BLaER1 (cell line): ENCODE measurements at regions not wholly inside any gene's neighbourhood (a gene's known extent, or its start where the extent isn't known, plus 50 kb on each side); places are given as distances from the start of the nearest gene placed in this dataset.

Source experiments
- H3K27ac ChIP-seq: shearing (Covaris generic); formaldehyde crosslinking; 2 replicates; pipeline ENCODE4 v1.8.1; 2022
- H3K27me3 ChIP-seq: shearing (Covaris generic); formaldehyde crosslinking; 2 replicates; pipeline ENCODE4 v1.8.1; 2022
- H3K36me3 ChIP-seq: shearing (Covaris generic); formaldehyde crosslinking; 2 replicates; pipeline ENCODE4 v1.8.1; 2022
- H3K4me1 ChIP-seq: shearing (Covaris generic); formaldehyde crosslinking; 2 replicates; pipeline ENCODE4 v1.8.1; 2022
- H3K4me2 ChIP-seq: shearing (Covaris generic); formaldehyde crosslinking; 2 replicates; pipeline ENCODE4 v1.8.1; 2022
- H3K4me3 ChIP-seq: shearing (Covaris generic); formaldehyde crosslinking; 2 replicates; pipeline ENCODE4 v1.8.1; 2022
- H3K9ac ChIP-seq: shearing (Covaris generic); formaldehyde crosslinking; 2 replicates; pipeline ENCODE4 v1.8.1; 2022
- H3K9me3 ChIP-seq: shearing (Covaris generic); formaldehyde crosslinking; 2 replicates; pipeline ENCODE4 v1.8.1; 2022
- H4K20me1 ChIP-seq: shearing (Covaris generic); formaldehyde crosslinking; 2 replicates; pipeline ENCODE4 v1.8.1; 2022
- Cebpa-rat ChIP-seq: shearing (Covaris generic); IDR thresholded peaks from 2 replicates; pipeline ENCODE4 v1.8.1; 2022

DNA sequence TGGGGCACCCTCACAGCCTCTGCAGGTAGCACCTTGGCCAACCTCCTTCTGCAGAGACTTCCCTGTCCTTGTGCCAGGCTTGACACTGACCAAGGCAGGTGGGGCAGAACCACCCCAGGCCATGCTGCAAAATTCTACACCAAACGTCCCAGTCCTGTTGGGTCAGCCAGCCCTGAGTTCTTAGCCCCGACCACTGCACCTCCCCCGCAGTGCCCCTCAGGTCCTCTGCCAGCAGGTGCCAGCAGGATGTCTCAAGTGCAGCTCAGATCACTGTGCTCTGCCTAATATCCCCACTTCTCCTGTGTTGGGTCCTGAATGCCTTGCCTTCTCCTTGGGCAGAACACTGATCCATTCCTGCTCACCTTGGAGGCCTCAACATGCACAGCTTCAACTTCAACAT, 999.7 kb downstream of the TBC1D22A start:
- no peak overlapping the region for H3K27ac ChIP-seq
- H4K20me1 ChIP-seq: no peaks in the 10 kb centered on the region
- H3K4me3 ChIP-seq: no peak overlapping the region
- no peaks in the 10 kb centered on the region for H3K9me3 ChIP-seq
- no peaks in the 10 kb centered on the region for H3K27me3 ChIP-seq
- no peaks in the 10 kb centered on the region for H3K4me1 ChIP-seq
- no peak for TF ChIP-seq Cebpa-rat
- H3K4me2 ChIP-seq: no peak overlapping the region
- H3K9ac ChIP-seq: no peak overlapping the region
- no peaks in the 10 kb centered on the region for H3K36me3 ChIP-seq

DNA sequence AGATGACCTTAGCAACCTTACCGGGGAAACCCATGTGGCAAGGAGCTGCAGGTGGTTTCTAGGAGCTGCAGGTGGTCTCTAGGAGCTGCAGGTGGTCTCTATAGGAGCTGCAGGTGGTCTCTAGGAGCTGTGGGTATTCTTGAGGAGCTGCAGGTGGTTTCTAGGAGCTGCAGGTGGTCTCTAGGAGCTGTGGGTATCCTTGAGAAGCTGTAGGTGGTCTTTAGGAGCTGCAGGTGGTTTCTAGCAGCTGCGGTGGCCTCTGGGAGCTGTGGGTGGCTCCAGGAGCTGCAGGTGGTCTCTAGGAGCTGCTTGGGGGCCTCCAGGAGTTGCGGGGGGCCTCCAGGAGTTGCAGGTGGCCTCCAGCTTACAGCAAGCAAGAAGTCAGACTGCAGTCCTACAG, 997.5 kb downstream of the TBC1D22A start:
- no peaks in the 10 kb centered on the region for H3K27me3 ChIP-seq
- no peak for TF ChIP-seq Cebpa-rat
- H3K27ac ChIP-seq: no peak overlapping the region
- H3K4me3 ChIP-seq: no peak overlapping the region
- no peaks in the 10 kb centered on the region for H3K36me3 ChIP-seq
- H3K9ac ChIP-seq: no peak overlapping the region
- no peaks in the 10 kb centered on the region for H3K4me1 ChIP-seq
- H3K4me2 ChIP-seq: no peak overlapping the region
- no peaks in the 10 kb centered on the region for H3K9me3 ChIP-seq
- H4K20me1 ChIP-seq: no peaks in the 10 kb centered on the region

DNA sequence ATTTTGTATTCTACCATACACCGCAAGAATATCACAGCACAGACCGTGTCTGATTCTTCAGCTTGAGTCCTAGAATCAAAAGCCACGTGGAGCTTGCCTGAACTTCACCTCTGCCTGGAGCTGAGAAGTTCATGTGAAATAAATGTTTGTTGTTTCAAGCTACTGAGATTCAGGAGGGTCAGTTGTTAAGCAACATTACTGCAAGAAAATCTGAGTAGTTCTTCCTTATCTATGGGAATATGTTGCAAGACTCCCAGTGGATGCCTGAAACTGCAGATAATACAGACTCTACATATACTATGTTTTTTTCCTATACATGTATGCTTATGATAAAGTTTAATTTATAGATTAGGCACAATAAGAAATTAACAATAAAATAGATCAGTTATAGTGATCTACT, 995.3 kb downstream of the TBC1D22A start:
- no peak for TF ChIP-seq Cebpa-rat
- no peak overlapping the region for H3K4me2 ChIP-seq
- H3K4me1 ChIP-seq: no peaks in the 10 kb centered on the region
- H3K9ac ChIP-seq: no peak overlapping the region
- no peaks in the 10 kb centered on the region for H4K20me1 ChIP-seq
- no peaks in the 10 kb centered on the region for H3K27me3 ChIP-seq
- no peaks in the 10 kb centered on the region for H3K9me3 ChIP-seq
- H3K4me3 ChIP-seq: no peak overlapping the region
- no peak overlapping the region for H3K27ac ChIP-seq
- no peaks in the 10 kb centered on the region for H3K36me3 ChIP-seq

DNA sequence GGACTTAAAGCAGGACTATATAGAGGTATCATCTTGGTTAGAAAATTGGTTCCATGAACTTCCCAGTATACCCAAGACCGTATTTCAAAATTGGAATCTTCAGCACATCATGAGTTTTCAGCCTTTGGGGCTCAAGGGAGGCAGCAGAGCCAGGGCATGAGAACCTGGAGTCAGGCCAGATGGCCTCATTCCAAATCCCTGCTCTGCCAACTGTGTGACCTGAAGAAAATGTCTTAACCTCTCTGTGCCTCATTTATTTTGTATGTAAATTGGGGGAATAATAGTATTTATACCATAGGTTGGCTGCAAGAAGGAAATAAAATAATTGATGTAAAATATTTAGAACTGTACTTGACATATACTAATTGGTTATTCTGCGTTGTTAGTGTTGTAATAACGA, 987.6 kb downstream of the TBC1D22A start:
- Histone ChIP-seq H4K20me1 (no peaks in the 10 kb centered on the region), H3K9me3 (no peaks in the 10 kb centered on the region), H3K27ac (no peak overlapping the region), H3K27me3 (no peaks in the 10 kb centered on the region), H3K4me1 (no peaks in the 10 kb centered on the region), H3K36me3 (no peaks in the 10 kb centered on the region), H3K4me3 (no peak overlapping the region), H3K4me2 (no peak overlapping the region), H3K9ac (no peak overlapping the region)
- no peak for TF ChIP-seq Cebpa-rat

DNA sequence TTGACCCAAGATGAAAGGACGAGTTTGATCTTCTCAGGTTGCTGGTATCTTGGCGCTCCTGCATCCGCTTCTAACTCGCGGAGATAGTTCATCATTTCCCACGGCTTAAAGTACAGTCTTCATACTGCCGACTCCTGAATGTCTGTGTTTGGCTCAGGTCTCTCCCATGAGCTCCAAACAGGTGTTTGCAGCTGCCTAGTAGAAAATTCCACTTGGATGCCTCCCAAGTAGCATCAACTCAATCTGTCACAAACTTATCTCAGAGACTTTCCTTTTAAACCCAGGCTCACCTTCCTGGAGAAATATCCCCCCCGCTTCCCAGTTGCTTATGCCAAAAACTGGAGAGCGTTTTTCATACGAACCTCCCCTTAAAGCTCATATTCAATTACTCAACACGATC, 986.5 kb downstream of the TBC1D22A start:
- Histone ChIP-seq H3K4me3 (no peak overlapping the region), H3K9me3 (no peaks in the 10 kb centered on the region), H3K27me3 (no peaks in the 10 kb centered on the region), H3K4me1 (no peaks in the 10 kb centered on the region), H3K27ac (no peak overlapping the region), H3K36me3 (no peaks in the 10 kb centered on the region), H3K4me2 (no peak overlapping the region), H3K9ac (no peak overlapping the region), H4K20me1 (no peaks in the 10 kb centered on the region)
- TF ChIP-seq Cebpa-rat: no peak

DNA sequence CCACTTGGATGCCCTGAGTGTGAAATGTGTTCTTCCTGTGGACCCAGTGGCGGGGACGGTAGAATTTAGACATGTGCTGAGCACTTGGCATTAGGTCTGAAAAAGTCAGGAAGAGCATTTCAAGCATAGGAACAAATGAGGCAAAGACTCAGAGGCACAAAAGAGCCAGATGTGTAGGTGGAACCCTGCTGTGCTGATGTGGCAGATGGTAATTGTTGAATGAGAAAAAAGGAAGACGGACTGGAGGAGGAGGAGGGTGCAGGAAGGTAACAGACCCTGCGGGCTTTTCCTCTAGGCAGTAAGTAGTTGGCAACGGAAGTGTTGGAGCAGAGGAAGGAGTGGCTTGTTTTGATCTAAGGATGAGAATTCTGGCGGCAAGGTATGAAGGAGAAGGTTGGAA, 985.8 kb downstream of the TBC1D22A start:
- no peak overlapping the region for H3K27ac ChIP-seq
- no peaks in the 10 kb centered on the region for H4K20me1 ChIP-seq
- H3K4me1 ChIP-seq: no peaks in the 10 kb centered on the region
- no peak for TF ChIP-seq Cebpa-rat
- H3K9ac ChIP-seq: no peak overlapping the region
- no peak overlapping the region for H3K4me3 ChIP-seq
- H3K36me3 ChIP-seq: no peaks in the 10 kb centered on the region
- H3K4me2 ChIP-seq: no peak overlapping the region
- no peaks in the 10 kb centered on the region for H3K27me3 ChIP-seq
- no peaks in the 10 kb centered on the region for H3K9me3 ChIP-seq

DNA sequence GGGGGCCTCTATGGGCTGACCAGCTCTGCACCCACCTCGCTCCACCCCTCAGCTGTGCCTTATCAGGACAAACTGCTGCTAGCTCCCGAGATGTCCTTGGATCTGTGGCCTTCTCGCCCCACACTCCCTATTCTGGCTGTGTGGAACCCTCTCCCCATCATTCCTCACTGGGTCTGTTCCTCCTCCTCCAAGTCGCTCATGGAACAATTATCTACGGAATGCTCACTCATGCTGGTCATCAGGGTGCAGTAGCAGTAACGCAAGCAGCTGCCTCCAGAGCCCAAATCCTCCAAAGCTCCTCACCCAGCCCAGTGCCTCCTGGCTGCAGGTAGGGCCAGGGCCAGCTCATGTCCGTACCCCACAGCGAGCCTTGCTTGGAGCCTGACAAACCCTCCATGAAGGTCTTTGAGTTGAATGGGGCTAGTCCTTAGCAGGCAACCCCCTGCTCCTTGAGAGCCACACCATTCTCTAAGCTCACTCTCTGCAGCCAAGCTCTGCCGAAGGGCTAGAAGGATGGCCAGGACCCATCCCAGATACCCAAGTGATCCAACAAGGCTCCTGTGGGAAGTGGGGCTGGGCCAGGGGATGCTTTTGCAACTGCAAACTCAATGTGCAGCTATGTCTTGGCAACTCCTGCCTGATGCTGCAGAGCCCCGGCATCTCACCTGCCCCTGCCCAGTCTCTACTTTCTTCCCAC, 977.8 kb downstream of the TBC1D22A start:
- H3K4me1 ChIP-seq: peaks cover 21% of the 10 kb centered on the region
- H3K9ac ChIP-seq: no peak overlapping the region
- peak overlapping the region; percentile 43; the same call in 1 of the 2 replicates for H3K4me2 ChIP-seq
- H3K4me3 ChIP-seq: no peak overlapping the region
- no peaks in the 10 kb centered on the region for H3K36me3 ChIP-seq
- no peaks in the 10 kb centered on the region for H4K20me1 ChIP-seq
- TF ChIP-seq Cebpa-rat: no peak
- H3K9me3 ChIP-seq: no peaks in the 10 kb centered on the region
- H3K27ac ChIP-seq: no peak overlapping the region
- no peaks in the 10 kb centered on the region for H3K27me3 ChIP-seq

DNA sequence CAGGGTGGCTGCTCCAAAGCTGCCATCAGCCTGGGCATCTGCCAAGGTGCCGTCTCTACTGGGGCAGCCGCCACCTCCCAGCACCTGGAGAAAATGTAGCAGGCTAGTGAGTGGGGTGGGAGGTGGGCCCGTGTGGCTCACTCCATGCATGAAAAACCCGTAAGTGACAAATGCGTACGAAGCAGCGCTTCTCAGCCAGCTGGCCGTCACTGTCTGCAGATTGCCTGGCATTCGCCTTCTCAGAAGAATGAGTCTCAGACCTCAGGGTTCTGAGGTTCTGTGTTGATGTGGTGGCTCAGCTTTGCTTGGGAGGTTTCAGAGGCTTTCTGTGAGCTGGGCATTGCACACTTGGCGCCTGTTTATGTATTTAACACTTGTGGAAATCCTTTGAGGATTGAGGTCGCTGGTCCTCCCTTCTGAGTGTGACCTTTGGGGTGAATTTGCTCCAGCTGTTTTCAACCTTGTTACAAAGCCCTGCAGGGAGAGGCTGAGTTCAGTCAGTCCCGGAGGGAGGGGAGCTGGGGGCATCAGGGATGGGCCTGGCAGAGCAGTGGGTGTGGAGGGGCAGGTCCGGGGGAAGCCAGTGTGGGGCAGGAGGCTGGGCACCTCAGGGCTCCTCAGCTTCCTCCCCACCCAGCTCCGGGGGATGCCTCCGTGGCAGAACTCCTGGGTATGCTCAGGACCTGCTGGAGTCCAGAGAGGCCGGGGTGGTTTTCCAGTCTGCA, 977.0 kb downstream of the TBC1D22A start:
- no peak for TF ChIP-seq Cebpa-rat
- no peak overlapping the region for H3K27ac ChIP-seq
- peaks cover 21% of the 10 kb centered on the region for H3K4me1 ChIP-seq
- H3K36me3 ChIP-seq: no peaks in the 10 kb centered on the region
- H3K9me3 ChIP-seq: no peaks in the 10 kb centered on the region
- H3K4me2 ChIP-seq: peak overlapping the region; percentile 43
- H3K9ac ChIP-seq: no peak overlapping the region
- no peaks in the 10 kb centered on the region for H4K20me1 ChIP-seq
- no peak overlapping the region for H3K4me3 ChIP-seq
- no peaks in the 10 kb centered on the region for H3K27me3 ChIP-seq

DNA sequence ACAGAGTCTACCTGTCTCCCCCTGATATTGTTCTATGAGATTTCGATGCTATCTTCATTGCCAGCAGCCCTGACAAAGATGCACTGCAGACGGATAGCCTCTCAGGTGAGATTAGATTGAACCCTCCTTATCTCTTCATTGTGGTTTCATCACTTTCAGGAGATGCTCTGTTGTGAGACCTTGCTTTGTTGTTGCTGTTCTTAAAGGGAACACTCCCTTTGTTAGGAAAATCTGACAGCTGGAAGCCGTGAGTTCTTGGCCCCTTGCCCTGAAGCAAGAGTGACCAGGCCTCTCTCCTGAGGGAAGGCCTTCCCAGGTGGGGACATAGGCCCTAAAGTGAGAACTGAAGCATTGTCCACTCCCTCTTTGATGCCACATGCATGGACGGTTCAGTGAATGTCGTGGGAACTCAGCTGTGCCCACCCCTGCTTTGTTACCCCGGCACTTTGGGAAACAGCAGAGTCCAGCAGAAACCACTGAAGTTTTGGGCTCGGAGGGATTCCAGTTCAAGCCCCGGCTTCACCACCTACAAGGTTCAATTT, 976.1 kb downstream of the TBC1D22A start:
- peaks cover 21% of the 10 kb centered on the region for H3K4me1 ChIP-seq
- no peaks in the 10 kb centered on the region for H3K36me3 ChIP-seq
- no peak overlapping the region for H3K4me3 ChIP-seq
- H3K27ac ChIP-seq: no peak overlapping the region
- H3K27me3 ChIP-seq: no peaks in the 10 kb centered on the region
- no peaks in the 10 kb centered on the region for H4K20me1 ChIP-seq
- no peaks in the 10 kb centered on the region for H3K9me3 ChIP-seq
- H3K9ac ChIP-seq: no peak overlapping the region
- TF ChIP-seq Cebpa-rat: no peak
- H3K4me2 ChIP-seq: no peak overlapping the region
